SW480 (cell line): ENCODE measurements at regions not wholly inside any gene's neighbourhood (a gene's known extent, or its start where the extent isn't known, plus 50 kb on each side); places are given as distances from the start of the nearest gene placed in this dataset.
A peak's percentile ranks its signal among the peaks of the same experiment; 100 is the strongest.
"Not testable (repeated sequence)": the region's sequence is repeated elsewhere in the genome, so short reads cannot be mapped to it uniquely, and the experiment has no call there.

Source experiments
- DNase-seq: peaks from one replicate; pipeline ENCODE4 v3.0.0-alpha.2; 2016; ENCODE audit warnings: low spot score

DNA sequence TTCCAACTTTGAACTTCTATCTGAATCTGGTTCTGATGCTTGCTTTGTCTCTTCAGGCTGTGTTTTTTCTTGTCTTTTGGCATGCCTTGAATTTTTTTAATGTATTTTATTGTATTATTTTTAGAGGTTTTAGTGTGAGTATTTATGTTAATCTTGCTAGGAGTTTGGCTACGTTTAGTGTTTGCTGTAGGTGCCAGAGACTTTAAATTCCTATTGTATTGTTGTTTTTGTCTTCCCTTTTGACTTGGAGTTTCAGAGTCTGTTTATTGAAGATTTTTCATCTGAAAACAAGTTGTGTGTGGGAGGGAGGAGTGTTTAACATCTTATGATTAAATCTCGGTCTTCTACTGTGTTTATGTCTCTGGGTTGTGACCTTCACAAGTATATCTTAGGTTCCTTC, 956.8 kb downstream of the TLE1 start:
- no peak for DNase-seq

GRCh38 chr9:80720579-80720978, 968.8 kb downstream of the TLE1 start:
- no peak for DNase-seq

GRCh38 chr9:80707120-80707519, 982.2 kb downstream of the TLE1 start:
- DNase-seq, result no peak

DNA sequence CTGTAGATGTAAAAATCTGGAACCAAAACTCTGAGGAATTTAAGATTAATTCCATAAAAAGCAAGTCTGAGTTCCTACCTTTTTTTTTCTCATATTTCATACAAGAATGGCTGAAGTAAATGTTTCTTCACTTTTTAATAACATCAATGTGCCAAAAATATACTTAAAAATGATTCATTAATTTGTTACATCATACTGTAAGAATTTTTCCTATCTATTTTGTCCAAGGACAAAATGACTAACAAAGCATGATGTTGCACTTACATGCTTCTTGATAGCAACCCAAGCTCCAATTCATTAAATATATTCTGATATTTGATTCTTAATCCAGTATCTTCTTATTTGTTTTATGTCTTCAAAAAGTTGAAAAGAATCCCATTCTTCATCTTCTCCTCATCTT, 988.3 kb downstream of the TLE1 start:
- no peak for DNase-seq

GRCh38 chr9:80699511-80699998, 989.8 kb downstream of the TLE1 start:
- peak; percentile 72 for DNase-seq

DNA sequence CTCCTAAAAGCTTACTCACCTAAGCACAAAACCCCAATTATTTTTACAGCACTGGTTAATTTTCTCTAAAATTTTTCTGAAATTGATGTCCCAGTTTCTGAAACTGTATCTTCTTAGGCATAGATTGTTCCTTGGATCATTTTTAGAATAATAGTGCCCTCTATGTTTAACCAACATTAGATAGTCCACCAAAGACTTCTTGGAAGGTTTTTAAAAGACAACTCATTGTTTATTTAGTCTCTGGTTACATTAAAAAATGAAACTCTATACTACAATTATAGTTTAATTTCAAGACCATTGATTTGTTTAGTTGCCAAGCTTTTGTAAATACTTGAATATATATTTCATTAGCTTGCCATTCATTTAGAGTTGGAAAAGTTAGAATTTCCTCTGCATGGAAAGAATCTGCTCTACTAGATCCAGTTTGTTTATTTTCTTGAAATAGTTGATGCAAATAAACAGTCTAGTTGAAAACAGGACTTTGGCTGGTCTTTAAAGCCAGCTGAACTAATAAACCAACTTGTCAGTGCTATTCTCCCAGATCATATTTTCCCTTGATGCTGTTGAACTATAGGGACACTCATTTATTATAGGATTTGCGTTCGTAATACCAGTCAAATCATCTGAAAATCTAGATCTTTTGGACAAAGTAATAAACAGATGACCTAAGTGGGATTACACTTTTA, 990.5 kb downstream of the TLE1 start:
- DNase-seq, result no peak

DNA sequence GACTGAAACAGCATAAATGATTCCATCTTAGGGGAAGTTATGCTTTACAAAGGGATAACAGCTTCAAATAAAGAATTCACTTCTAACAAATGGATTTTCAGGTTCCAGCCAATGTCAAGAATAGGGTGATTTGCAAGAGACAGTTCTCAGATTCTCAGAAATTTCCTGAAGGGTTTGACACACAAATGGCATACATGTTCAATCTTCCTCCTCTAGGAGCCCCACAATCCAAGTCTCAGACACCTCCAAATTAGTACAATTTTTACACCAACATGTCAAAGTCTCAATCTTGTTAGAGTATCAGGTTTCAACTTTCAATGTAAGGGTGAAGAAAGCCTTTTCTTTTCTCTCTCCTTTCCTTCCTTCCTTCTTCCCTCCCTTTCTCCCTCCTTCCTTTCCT, 996.6 kb downstream of the TLE1 start:
- no peak for DNase-seq

GRCh38 chr9:80691229-80691628, 998.1 kb downstream of the TLE1 start:
- no peak for DNase-seq

- no peak for DNase-seq
These were observed 998.9 kb downstream of the TLE1 start for GRCh38 chr9:80690349-80690939.

- DNase-seq, result no peak
These were observed 1009.4 kb downstream of the TLE1 start for GRCh38 chr9:80679916-80680315.

DNA sequence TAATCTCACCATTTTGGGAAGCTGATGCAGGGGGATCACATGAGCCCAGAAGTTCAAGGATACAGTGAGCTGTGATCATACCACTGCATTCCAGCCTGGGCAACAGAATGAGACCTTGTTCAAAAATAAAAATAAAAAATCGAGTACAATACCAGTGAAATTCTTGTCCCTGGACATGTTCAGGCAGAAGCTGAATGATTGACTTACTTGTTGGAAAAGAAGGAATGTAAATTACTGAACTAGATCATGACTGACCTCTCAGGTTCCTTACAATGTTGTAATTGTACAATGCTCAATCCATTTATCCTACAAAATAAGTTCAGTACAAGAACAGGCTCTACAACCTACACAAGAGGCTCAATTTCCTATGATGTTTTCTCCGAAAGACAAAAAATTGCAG, 1010.4 kb downstream of the TLE1 start:
- no peak for DNase-seq

DNA sequence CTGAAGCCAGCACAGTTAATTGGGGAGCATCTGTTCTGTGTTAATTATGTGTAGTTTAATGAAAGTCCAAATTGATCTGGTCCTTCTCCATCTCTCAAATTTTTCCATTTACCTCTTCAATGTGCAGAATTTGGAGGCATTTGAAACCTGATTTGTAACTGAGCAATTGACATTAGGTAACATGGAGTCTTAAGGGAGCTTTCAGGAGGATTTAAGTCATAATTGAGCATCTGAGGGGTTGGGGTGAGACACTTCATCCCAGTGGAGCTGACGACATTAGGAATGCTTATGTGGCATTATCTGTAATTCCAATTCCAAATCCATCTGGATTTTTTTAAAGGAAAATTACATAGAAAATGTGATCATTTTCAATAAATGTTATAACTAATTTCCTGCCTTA, 1015.9 kb downstream of the TLE1 start:
- DNase-seq, result no peak

- DNase-seq, result no peak
These were observed 1023.9 kb downstream of the TLE1 start for GRCh38 chr9:80665479-80665878.

DNA sequence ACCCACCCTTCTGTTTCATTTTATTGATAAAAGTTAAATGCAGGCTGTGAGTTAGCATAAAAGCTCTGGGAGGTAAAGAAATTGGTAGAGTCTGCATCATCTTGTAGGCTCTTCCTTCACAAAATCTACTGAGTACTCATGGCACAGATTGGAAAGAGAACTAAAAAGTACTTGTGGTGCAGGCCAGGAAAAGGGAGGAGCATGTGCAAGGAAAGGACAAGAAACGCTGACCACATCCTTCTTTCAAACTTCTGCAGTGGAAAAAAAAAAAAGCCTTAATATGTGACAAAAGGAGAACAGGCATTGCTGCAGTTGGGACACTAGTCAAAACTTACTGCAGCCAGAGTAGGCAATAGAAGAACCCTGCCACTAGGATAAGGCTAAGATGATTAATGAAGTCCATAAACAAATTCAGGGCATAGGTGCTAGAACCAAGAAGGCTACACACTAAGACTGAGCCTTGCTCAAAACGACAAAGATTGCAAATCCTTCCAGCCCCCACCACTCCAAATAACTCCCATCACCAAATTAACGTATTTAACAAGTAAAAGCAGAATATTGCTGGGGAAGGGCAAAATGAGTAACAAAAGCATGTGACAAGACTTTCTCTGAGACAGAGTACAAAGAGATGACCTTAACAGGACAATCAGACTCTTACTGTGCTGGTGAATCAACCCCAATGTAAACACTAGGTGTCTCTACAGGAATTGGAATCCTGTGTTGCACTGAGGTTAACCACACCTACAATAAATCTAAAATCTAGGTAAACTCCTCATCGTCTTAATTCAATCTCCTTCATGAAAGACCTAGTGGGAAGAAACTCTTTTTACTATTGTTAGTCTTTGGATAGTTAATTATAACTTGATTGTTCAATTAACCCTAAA, 1024.8 kb downstream of the TLE1 start:
- peak; percentile 24 for DNase-seq

DNA sequence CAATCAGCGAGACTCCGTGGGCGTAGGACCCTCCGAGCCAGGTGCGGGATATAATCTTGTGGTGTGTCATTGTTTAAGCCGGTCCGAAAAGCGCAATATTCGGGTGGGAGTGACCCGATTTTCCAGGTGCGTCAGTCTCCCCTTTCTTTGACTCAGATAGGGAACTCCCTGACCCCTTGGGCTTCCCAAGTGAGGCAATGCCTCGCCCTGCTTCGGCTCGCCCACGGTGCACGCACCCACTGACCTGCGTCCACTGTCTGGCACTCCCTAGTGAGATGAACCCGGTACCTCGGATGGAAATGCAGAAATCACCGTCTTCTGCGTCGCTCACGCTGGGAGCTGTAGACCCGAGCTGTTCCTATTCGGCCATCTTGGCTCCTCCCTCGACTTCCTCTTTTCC, 1029.6 kb downstream of the TLE1 start:
- not testable (repeated sequence) for DNase-seq

DNA sequence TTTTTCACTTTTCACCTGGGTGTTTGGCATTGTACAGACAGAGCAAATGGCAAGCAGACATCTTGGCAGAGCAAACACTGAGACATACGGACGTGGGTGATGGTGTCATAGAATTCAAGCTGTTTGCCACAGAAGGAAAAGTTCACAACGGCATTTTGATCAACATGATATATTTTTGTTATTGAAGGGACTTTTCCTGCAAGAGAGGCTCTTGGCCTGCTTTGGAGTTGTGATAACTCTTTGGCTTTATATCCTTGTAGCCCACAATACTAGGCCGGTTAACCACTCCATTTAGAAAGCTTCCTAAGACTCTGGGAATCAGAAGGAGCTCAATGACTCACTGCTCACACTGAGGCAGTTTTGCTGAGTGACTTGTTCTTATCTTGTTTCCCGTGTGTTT, 1038.3 kb downstream of the TLE1 start:
- DNase-seq, result no peak

GRCh38 chr9:80649496-80649895, 1039.9 kb downstream of the TLE1 start:
- no peak for DNase-seq

DNA sequence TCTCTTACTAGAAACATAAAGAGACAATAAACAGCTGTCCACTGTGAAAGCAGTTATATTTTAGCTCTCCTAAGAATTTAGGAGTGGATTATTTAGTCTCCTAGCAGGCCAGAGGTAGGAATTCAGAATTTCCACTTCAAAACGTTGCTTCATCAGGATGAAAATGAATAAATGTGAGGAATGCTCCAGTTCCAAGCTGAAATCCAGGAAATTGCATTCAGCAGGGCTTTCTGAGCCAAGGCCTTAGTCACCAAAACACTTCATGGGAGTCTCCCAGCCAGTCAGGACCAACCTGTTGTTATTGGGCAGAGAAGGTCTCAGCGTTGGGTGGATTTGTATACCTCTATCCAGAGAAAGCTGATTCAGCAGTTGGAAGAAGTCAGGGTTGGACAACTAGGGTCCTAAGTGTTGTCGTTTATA, 1040.3 kb downstream of the TLE1 start:
- no peak for DNase-seq

- DNase-seq, result no peak
These were observed 1041.0 kb downstream of the TLE1 start for GRCh38 chr9:80648336-80648735.

DNA sequence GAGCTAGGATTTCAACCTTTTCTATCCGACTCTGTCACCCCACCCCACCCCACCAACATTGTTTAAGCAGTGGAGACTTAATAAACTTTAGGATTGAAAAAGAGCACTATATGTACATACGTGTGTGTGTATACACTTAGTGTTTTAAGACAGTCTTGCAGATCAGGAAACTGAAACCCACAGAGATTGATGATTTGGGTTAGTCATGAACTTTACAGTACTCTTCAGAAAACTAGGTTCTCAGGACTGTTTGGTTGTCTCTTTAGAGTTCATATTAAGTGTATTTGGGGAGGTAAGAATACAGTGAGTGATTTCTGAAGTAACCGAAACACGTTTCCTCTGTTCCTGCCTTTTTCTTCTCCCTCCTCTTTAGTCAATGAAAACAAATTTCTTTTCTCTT, 1043.1 kb downstream of the TLE1 start:
- DNase-seq, result no peak

- no peak for DNase-seq
These were observed 1045.3 kb downstream of the TLE1 start for GRCh38 chr9:80644044-80644443.

GRCh38 chr9:80635065-80635464, 1054.3 kb downstream of the TLE1 start:
- no peak for DNase-seq

DNA sequence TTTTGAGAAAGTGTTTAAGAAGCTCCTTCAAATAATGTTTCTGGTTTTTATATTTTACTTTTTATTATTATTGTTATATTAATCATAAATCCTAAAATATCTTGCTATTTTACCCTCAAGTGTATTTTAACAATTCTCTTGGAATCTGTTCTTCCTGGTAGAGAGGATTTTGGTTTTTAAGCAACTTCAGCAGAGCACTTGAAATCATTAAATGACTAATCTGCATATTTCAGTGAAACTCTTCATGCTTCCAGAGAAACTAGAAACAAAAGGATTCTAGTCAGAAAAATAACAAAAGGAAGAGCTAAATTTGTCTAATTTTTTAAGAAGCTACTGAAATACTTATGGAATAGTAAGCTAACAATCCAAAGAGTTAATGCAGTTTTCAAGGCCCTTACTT, 1057.3 kb downstream of the TLE1 start:
- DNase-seq, result no peak
